HL-60 (cell line): ENCODE measurements at regions not wholly inside any gene's neighbourhood (a gene's known extent, or its start where the extent isn't known, plus 50 kb on each side); places are given as distances from the start of the nearest gene placed in this dataset.

ENCODE experiments used
- POLR2AphosphoS5 ChIP-seq: IDR thresholded peaks from 2 replicates; pipeline ENCODE4 v1.6.1; 2012; ENCODE audit warnings: low read depth
- SPI1 ChIP-seq: IDR thresholded peaks from 2 replicates; pipeline ENCODE4 v1.6.1; 2012; ENCODE audit warnings: low read depth, mild to moderate bottlenecking, borderline replicate concordance
- TF ChIP-seq, protein P1 (sequence below): IDR thresholded peaks from one replicate; pipeline ENCODE4 v1.5.1; 2011; ENCODE audit warnings: low read length, control low read depth, inconsistent platforms; ENCODE audit not compliant: insufficient read depth

DNA sequence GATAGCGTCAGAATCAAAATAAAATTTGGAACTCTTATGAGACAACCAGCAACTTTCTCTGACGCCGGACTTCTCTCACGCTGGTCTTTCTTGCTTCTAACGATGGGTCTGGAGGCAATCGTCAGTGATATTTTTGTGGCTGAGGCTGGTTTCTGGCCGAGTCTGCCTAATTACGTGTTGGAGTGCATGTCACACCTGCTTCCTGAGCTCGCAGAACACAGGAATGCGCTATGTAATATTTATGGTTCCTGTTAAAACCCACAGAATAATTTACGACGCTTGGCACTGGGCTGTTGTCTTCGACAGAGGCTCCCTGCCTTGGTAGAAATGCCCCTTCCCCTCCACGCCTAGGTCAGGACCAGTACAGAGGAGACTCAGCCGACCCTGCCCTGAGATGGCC lies 64.9 kb downstream of the NPTX2 start:
- TF ChIP-seq, protein P1, sequence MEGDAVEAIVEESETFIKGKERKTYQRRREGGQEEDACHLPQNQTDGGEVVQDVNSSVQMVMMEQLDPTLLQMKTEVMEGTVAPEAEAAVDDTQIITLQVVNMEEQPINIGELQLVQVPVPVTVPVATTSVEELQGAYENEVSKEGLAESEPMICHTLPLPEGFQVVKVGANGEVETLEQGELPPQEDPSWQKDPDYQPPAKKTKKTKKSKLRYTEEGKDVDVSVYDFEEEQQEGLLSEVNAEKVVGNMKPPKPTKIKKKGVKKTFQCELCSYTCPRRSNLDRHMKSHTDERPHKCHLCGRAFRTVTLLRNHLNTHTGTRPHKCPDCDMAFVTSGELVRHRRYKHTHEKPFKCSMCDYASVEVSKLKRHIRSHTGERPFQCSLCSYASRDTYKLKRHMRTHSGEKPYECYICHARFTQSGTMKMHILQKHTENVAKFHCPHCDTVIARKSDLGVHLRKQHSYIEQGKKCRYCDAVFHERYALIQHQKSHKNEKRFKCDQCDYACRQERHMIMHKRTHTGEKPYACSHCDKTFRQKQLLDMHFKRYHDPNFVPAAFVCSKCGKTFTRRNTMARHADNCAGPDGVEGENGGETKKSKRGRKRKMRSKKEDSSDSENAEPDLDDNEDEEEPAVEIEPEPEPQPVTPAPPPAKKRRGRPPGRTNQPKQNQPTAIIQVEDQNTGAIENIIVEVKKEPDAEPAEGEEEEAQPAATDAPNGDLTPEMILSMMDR: no peak
- TF ChIP-seq POLR2AphosphoS5 (no peak), SPI1 (no peak)
